GM18868 (cell line): ENCODE measurements at regions not wholly inside any gene's neighbourhood (a gene's known extent, or its start where the extent isn't known, plus 50 kb on each side); places are given as distances from the start of the nearest gene placed in this dataset.

Experiments
- ATAC-seq: cut with Tn5 transposase; IDR thresholded peaks from one replicate; pipeline ENCODE4 v1.9.1; 2021; ENCODE audit warnings: mild to moderate bottlenecking, moderate library complexity; ENCODE audit not compliant: unreplicated experiment

GRCh38 chr1:116322752-116323405, 50.2 kb upstream of the ATP1A1 start:
- no peak for ATAC-seq
